Activated T-cell treated with anti-CD3 and anti-CD28 coated beads for 4 hours (primary cell): ENCODE measurements at regions not wholly inside any gene's neighbourhood (a gene's known extent, or its start where the extent isn't known, plus 50 kb on each side); places are given as distances from the start of the nearest gene placed in this dataset.

Source experiments
- DNase-seq: peaks from one replicate; pipeline ENCODE4 v3.0.0-alpha.2; 2020

GRCh38 chr2:43083710-43084698 lies 142.4 kb downstream of the ZFP36L2 start:
- DNase-seq = no peak

DNA sequence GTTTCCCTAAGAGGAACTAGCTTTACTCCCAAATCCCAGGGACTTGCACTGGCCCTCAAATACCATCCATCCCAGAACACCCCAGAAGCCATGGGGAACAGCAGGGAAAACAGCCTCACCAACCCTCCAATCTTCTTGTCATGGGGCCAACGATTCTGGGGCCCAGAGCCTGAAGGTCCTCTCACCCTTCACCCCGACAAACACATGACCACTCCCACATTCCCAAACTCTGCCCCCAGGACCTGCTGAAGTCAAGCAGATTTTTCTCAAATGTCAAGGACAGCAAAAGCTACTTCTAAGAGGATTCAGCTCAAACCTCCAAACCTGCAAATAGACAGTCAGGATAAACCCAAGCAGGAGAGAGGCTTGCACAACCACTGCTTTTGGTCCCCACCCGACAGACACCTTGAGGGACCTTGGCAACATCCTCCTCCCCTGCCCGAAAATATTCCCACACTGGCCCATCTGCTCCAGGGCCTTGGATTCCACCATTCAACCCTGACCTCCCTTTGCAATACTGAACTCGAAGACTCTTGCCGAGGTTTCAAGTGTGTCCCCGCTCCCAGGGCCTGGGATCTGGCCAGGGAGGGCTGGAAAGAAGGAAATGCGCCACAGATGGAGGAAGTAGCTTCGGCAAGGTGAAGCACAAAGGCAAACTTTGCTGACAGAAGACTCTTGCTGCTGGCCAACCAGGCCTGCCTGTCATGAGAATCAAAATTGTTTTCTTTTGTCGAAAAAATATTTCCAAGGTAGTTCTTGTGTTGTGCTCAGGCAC lies 143.3 kb downstream of the ZFP36L2 start:
- DNase-seq = no peak

- DNase-seq = no peak
Observed at GRCh38 chr2:43082111-43082894, 144.1 kb downstream of the ZFP36L2 start.

GRCh38 chr2:43081131-43081765 lies 145.2 kb downstream of the ZFP36L2 start:
- DNase-seq = no peak

DNA sequence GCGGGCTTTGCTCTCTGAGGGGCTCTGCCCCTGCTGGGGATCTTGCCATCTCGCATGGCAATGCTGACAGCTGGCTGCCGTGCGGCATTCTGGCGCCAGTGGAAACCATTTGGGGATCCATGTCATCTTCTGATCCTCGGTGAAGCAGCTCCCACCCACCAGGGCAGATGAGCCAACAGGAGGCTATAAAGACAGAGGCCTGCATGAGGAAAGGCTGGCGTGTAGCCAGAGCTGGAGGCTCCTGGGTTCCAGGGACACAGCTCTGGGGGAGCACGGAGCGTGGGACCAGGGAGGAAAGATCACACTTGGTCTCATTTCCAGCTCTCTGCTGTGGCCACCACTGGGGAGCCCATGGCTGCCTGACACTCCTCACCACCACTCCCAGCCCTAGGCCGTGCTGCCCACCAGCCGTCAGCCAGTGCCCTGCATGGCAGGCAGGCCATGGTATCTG lies 145.8 kb downstream of the ZFP36L2 start:
- no peak for DNase-seq

- no peak for DNase-seq
Observed at GRCh38 chr2:43078781-43079755, 147.3 kb downstream of the ZFP36L2 start.

GRCh38 chr2:43078301-43078700 lies 148.1 kb downstream of the ZFP36L2 start:
- DNase-seq = no peak

DNA sequence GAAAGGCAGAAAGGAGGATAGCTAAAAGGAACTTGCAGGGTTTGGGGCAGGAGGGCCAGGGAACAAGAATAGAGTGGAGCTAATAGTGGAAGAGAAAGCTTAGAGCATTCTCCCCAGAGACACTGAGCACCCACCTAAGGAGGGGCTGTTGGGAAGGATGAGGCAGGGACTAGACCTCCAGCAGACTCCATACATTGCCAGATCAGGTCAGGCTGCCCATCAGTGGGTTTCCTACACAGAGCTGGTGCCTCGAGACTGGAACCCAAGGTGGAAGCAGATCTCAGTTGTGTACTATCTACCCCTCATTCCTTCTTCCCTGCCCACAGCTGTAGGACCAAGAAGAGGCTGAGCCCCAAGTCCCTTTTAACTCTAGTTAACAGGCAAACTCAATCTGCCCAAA lies 148.5 kb downstream of the ZFP36L2 start:
- no peak for DNase-seq

DNA sequence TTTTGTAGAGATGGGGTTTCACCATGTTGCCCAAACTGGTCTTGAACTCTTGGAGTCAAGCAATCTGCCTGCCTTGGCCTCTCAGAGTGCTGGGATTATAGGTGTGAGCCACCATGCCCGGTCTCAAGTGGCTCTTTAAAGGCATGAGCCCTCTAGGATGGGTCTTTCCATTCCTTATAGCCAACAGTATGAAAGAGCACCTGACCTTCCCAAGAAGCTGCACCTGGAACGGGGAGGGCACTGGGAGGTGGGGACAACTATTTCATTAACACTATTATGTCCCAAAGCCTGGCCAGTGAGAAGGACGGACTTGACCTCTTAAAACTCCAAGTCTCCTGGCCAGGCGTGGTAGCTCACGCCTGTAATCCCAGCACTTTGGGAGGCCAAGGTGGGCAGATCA lies 149.7 kb downstream of the ZFP36L2 start:
- no peak for DNase-seq

- no peak for DNase-seq
Observed at GRCh38 chr2:43075811-43076585, 150.4 kb downstream of the ZFP36L2 start.

- DNase-seq = no peak
Observed at GRCh38 chr2:43075054-43075593, 151.3 kb downstream of the ZFP36L2 start.

DNA sequence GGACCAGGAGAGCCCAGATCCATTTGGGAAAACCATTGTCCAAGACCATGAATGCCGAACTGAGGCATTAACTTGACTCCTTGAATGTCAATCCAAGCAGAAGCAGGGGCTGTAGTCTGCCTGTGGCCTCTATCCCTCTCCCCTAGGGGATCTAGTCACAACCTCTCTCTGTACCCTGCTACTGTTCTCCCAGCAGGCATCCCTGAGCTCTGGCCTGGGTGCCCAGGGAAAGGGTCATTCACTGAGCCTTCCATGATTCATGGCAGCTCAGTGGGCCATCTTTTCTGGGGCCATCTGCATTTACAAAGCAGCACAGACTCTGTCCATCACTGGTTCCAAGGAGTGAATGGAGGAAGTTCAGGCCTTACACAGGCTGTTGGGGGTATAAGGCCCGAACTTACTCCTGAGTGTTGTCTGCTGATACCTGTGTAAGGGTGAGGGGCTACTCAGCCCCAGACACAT lies 151.8 kb downstream of the ZFP36L2 start:
- no peak for DNase-seq

GRCh38 chr2:43074052-43074451 lies 152.4 kb downstream of the ZFP36L2 start:
- no peak for DNase-seq

DNA sequence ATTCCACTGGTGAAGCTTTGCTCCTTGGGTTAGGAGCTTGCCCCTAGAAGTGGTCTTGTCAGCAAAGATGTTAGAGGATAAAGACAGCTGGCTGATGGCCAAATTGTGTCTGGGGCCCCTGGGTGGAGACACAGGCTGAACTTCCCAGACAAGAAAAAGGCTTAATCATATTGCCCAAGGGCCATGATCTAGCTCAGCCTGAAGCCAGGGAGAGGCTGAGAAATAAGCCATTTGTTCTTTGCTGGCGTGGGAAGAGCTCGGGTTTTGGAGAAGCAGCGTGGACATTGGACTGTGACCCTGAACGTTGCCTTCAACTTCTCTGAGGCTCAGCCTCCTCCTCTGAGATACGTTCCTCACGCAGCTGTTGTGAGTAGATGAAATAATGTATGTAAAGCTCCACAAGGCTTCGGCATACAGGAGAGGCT lies 153.0 kb downstream of the ZFP36L2 start:
- no peak for DNase-seq

- no peak for DNase-seq
Observed at GRCh38 chr2:43071599-43072550, 154.5 kb downstream of the ZFP36L2 start.

GRCh38 chr2:43070676-43071502 lies 155.5 kb downstream of the ZFP36L2 start:
- no peak for DNase-seq

GRCh38 chr2:43070030-43070429 lies 156.4 kb downstream of the ZFP36L2 start:
- no peak for DNase-seq
